SK-N-DZ (cell line): ENCODE measurements at regions not wholly inside any gene's neighbourhood (a gene's known extent, or its start where the extent isn't known, plus 50 kb on each side); places are given as distances from the start of the nearest gene placed in this dataset.
"Not testable (repeated sequence)": the region's sequence is repeated elsewhere in the genome, so short reads cannot be mapped to it uniquely, and the experiment has no call there.

Experiments
- DNase-seq: peaks from one replicate; pipeline ENCODE4 v3.0.0-alpha.2; 2015; ENCODE audit warnings: low spot score

- no peak for DNase-seq
These were observed 287.2 kb upstream of the GADL1 start for GRCh38 chr3:31181661-31182060.

- DNase-seq: no peak
These were observed 288.2 kb upstream of the GADL1 start for GRCh38 chr3:31182661-31183060.

GRCh38 chr3:31184261-31185061 is 290.0 kb upstream of the GADL1 start:
- no peak for DNase-seq

DNA sequence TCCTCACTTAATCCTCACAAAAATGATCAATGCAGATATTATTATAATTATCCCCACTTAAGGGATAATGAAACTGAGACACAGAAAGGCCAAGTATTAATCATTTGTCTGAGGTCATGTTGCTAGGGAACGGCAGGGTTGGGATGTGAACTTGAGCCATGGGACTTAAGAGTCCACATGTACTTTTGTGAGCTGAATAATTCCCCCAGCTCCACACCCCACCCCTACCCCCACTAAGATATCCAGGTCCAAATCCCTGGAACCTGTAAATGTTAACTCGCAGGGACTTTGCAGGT is 290.5 kb upstream of the GADL1 start:
- no peak for DNase-seq

DNA sequence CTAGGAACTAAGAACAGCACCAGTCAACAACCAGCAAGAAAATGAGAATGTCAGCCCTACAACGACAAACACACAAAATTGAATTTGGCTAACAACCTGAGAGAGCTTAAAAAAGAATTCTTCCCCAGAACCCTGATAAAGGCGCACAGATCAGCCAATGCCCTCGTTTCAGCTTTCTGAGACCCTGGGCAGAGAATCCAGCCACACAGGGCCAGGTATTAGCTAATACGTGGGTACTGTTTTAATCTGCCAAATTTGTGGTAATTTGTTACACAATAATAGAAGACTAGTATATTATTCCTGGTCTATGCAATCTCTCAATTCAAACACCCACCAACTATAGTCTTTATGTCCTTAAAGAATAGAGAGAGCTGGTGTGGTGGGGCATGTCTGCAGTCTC is 291.6 kb upstream of the GADL1 start:
- DNase-seq: no peak

GRCh38 chr3:31187380-31187779 is 292.9 kb upstream of the GADL1 start:
- DNase-seq: no peak

DNA sequence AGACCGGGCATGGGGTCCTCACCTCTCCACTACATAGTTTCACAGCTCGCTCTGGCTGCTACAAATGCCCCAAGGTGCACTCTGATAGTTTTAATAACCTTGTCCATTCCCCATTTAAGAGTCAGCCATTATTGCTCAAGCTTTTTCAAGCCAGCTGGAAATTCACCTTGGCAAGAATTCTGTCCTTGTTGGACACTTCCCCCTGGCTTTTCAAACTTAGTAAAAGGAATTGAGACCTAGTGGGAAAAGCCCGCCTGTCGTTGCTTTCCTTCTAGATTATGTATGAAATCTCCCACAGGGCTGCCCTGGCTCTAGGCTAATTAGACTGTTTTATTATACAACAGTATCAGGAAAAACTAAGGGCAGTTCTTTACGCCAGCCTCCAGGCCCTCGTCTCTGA is 293.7 kb upstream of the GADL1 start:
- DNase-seq: no peak

GRCh38 chr3:31189330-31189729 is 294.9 kb upstream of the GADL1 start:
- no peak for DNase-seq

DNA sequence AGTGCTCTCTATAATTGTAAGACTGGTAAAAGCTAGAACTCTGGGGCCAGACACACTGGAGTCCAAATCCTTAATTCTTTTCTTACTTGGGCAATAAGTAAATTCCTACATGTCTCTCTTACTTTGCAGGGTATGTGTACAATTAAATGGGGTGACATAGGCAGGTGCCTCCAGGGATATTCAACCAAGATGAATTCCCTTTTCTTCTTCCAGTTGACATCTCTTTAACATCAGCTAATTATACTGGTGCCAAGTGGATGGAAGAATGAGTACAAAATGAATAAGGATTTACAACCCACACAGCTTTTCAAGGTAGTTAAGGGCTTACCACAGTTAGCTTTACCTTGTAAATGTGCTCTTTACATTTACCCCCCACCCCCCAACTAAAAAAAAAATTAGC is 295.5 kb upstream of the GADL1 start:
- no peak for DNase-seq

GRCh38 chr3:31191354-31191753 is 296.9 kb upstream of the GADL1 start:
- DNase-seq: no peak

- DNase-seq: no peak
These were observed 299.0 kb upstream of the GADL1 start for GRCh38 chr3:31193429-31193828.

DNA sequence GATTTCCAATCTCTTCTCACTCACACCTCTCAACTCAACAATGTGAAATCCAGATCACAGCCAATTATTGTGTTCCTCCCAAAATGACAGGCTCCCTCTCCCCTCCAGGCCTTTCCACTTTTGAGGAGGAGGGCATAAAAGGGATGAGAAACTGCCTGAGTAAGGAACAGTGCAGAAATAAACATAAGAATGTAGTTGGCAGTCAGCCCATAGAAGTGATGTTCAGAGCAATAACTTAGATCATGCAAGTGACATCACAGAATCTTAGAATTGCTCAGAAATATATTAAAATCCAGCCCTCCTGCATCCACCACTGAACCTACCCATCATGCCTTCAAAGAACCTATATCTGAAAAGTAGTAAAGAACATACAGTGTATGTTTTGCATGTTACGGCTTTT is 299.4 kb upstream of the GADL1 start:
- DNase-seq: no peak

DNA sequence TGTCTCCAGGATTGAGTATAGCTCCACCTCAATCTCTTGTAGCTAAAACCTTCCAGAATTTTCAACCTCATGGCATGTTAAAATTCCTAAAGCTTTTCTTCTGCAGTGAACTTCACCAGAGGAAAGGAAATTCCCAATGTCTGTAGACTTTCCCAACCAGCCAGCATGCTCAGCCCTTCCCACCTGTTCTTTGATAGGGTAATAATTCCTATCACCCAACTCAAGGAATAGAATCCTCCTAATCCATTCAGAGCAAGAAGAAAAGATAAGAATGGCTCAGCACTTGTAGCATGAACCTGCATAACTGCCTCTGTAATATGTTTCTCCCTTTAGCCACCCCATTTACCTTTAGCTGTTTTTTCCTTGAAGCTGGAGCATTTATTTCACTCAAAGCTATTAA is 301.8 kb upstream of the GADL1 start:
- no peak for DNase-seq

GRCh38 chr3:31196881-31197364 is 302.5 kb upstream of the GADL1 start:
- DNase-seq: no peak

DNA sequence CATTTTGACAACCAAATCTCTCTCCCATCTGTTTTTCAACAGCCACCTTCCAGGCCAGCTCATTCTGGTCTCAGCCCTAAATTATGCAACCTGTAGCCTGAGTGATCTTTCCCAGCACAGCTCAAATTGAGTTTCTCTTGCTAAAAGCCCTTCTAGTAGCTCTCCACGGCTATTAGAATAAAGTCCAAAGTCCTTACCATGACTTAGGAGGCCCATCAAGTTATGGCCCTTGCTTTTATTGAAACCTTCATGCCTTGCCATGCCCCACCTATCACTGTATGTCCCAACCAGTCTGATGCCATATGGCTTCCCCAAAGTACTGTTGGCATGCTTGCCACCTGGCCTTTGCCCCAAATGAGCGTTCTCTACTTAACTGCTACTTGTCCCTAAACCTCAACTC is 303.5 kb upstream of the GADL1 start:
- DNase-seq: no peak

- DNase-seq: no peak
These were observed 304.4 kb upstream of the GADL1 start for GRCh38 chr3:31198890-31199289.

DNA sequence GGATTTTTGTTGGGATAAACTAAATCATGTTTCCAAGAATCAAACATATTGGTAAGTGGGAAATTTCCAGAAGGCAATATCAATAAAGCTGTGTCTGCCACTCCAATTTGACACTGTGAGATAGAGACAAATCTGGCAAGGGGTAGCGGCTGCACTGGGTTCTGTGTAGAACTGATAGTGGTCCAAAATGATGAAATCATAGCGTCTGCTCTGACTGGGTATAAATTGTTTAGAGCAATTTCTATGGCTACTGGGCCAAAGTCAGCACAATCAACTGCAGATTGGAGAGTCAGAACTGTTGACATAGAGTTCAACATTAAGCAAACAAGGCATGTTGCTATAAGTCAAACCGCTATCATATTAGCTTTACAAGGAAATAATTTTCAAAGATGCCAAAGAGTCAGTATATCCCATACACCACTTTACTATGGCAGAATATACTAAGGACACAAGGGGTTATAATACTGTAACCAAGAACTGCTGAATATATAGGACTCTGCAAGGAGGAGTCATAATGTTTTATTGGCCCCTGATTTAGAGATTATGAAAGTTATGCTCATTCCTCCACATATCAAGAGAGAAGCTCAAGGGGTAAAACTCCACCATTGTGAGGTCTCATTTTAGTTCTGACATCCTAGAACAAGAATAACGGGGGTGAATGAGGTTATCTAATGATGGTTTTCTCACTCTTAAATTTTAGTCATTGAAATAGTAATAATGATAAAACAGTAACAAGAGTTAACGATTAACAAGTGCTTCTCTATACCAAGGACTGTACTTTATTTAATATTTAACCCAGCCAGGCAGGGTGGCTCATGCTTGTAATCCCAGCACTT is 309.7 kb upstream of the GADL1 start:
- no peak for DNase-seq

DNA sequence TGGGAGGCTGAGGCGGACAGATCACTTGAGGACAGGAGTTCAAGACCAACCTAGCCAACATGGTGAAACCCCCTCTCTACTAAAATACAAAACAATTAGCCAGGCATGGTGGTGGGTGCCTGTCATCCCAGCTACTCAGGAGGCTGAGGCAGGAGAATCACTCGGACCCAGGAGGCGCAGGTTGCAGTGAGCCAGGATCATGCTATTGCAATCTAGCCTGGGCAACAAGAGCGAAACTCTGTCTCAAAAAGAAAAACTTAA is 310.3 kb upstream of the GADL1 start:
- not testable (repeated sequence) for DNase-seq

DNA sequence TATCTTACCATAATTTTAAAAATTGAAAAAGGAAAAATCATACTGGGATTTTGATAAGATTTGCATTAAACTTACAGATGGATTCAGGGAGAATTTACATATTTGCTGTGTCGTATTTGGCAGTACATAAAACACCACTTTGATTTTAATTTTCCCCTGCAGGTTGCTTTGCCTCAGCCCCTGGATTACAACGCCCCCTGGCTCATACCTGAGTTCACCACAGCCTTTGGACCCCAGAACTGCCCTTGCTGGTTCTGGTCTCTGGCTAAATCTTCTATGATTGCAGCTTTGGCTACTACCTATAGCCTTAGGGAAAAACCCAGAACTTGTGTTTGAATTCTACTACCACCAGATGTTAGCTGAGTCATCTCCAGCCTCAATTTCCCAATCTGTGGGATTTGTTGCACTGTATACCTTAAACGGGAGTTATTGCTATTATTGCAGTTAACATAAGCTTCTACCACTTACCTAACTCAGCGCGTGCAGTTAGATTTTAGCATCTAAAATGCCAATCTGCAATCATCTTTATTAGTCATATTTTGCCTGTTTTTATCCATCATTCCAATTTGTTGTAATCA is 315.7 kb upstream of the GADL1 start:
- no peak for DNase-seq

GRCh38 chr3:31213869-31214486 is 318.7 kb upstream of the STT3B start:
- DNase-seq: no peak

DNA sequence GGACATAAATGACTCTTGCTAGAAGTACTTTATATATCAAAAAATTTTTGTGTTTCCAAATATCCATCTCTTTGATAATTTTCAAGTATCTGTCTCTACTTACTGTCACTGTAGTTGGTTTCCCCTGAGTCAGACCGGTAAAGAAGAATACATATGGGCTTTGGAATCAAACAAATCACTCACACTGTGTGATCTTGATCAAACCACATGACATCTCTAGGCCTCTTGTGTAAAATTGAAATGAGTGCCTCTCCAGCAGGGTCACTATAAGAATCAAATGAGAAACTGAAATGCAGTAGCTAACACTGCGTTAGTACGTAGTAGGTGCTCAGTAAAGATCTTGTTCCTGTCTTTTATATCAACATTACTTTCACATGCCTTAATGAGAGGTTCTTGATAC is 314.6 kb upstream of the STT3B start:
- DNase-seq: no peak

GRCh38 chr3:31219131-31219843 is 313.4 kb upstream of the STT3B start:
- DNase-seq: no peak
